HG02678 (cell line): ENCODE measurements at regions not wholly inside any gene's neighbourhood (a gene's known extent, or its start where the extent isn't known, plus 50 kb on each side); places are given as distances from the start of the nearest gene placed in this dataset.

Experiments used
- ATAC-seq: cut with Tn5 transposase; IDR thresholded peaks from one replicate; pipeline ENCODE4 v1.9.1; 2021; ENCODE audit warnings: mild to moderate bottlenecking, moderate library complexity; ENCODE audit not compliant: unreplicated experiment

GRCh38 chr3:116920826-116921610 lies 211.4 kb downstream of the TUSC7 start:
- no peak for ATAC-seq

DNA sequence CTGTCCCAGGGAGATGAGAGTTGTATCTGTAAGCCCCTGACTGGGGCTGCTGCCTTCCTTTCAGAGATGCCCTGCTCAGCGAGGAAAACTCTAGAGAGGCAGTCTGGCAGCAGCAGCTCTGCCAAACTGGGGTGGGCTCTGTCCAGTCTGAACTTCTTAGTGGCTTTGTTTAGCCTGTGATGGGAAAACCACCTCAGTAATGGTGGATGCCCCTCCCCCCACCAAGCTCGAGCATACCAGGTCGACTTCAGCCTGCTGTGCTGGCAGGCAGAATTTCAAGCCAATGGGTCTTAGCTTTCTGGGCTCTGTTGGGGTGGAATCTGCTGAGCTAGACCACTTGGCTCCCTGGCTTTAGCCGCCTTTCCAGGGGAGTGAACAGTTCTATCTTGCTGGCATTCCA lies 218.3 kb downstream of the TUSC7 start:
- ATAC-seq: no peak

GRCh38 chr3:116929505-116930222 lies 220.1 kb downstream of the TUSC7 start:
- no peak for ATAC-seq

DNA sequence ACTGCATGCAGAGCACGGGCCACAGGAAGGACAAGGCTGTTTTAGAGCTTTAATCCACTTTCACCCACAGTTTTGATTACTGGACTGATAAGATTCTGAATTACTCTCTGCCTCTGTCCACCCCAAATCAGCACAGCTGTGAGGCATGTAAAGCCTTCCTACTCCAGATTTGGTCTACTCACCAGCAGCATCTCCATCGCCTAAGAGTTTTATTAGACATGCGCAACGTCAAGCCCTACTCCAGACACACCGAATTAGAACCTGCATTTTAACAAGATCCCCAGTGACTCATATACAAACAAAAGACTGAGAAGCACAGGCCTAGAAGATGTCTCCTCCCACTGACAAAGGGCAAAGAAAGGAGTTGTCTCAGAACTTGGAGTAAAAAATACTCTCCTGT lies 221.2 kb downstream of the TUSC7 start:
- no peak for ATAC-seq

DNA sequence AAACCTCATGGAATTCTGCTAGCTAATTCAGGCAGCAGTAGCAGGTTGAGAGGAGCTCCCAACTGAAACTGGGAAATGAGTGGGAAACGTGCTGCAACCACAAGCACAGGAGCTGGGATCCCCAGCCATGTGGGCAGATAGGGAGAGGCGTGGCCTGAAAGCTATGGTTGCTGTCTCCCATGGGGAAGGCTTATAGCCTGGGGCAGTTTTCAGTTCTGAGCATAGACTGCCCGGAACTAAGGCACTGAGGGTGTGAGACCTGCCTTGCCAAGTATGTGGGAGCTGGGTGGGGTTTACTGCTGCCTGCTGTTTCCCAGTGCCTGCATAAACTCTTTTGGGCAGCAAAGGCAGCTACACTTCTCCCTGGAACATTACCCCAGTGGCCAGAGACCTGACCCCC lies 229.5 kb downstream of the TUSC7 start:
- ATAC-seq: no peak

- no peak for ATAC-seq
These were observed 230.0 kb downstream of the TUSC7 start for GRCh38 chr3:116939550-116939949.

- ATAC-seq: no peak
These were observed 231.1 kb downstream of the TUSC7 start for GRCh38 chr3:116940719-116941118.

DNA sequence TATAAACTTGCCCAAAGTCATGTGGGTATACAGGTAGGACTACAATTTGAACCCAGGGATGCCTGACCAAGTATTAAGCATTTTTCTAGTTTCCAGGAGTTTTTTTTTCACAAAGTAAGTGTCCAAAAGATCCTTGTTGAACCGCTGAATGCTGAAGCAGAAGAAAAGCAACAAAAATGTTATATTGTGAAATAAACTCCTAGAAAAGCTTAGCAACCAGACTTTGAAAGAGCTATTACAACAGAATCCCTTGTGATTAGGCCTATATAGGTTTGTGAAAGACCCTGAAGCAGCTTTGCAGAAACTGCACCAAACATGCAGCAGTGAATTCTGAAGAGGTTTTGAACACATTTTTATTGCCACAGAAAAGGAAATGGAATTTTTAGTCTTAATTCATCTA lies 236.8 kb downstream of the TUSC7 start:
- no peak for ATAC-seq

- ATAC-seq: no peak
These were observed 237.6 kb downstream of the TUSC7 start for GRCh38 chr3:116947148-116947547.

DNA sequence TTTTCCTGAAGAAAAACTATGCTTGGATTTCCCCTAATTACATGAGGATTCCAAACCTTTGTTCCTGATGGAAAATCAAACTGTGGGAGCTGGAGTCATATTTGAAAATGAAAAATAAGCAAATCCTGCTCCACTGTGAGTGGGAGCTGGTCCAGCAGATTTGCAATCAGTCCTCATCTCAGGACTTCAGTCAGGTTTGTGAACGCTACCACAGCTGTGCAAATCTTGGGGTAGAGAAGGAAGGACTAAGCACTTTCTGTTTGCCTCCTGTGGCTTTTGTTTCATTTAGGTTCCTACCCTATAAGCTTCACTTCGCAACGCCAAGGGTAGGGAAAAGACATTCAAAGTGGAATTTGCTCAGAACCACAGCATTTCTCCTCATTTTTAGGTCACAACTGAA lies 238.2 kb downstream of the TUSC7 start:
- no peak for ATAC-seq

DNA sequence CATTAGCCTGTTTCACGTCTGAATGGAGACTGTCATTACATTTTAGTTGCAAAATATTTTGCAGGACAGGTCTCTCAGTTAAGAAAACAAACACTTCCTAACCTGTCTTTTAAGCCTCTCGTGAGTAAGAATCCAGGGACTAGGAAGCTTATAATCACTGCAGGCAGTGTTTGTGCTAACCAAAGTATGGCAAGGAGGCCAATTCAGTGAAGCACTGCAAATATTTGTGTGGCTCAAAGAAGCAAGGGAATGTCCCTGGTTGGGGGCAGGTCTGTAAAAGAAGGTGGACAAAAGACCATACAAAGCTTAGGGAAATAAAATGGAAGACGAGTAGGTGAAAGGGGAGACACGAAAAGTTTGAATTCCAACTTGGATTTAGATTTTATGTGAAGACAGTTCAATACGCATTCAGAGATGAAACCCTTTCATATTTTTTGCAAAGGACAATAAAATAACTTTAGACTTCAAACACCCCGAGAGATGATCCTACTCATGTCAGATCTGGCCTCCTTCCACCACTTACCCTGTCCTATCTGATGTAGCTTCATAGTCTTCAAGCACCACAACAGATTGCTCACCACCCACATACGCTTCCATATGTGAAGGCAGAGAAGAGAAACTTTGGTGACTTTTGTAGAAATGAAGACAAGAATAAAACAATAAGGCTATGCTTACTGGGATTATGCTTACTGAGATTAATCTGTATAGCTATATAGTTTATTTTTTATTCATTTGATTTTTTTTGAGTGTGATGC lies 240.9 kb downstream of the TUSC7 start:
- ATAC-seq: no peak

- ATAC-seq: no peak
These were observed 242.0 kb downstream of the TUSC7 start for GRCh38 chr3:116951610-116952009.

DNA sequence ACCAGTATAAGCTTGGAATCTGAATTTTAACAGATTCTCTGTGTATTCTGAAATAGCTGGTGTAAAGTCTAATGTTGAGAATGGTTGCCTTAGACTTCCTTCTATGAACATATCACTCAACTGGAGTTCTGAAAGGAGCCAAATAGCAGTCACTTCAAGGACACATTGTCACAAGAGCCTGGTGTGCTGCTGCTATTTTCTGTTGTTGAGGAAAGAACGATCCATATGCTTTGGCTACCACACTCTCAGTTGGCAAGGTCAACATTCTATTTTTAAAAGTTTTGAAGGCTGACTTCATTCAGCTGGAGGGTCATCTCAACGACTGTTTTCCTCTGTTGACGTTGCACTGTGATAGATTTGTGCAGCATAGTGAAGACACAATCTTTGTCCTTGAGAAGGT lies 248.7 kb downstream of the TUSC7 start:
- ATAC-seq: no peak

- no peak for ATAC-seq
These were observed 251.5 kb downstream of the TUSC7 start for GRCh38 chr3:116961106-116961505.

DNA sequence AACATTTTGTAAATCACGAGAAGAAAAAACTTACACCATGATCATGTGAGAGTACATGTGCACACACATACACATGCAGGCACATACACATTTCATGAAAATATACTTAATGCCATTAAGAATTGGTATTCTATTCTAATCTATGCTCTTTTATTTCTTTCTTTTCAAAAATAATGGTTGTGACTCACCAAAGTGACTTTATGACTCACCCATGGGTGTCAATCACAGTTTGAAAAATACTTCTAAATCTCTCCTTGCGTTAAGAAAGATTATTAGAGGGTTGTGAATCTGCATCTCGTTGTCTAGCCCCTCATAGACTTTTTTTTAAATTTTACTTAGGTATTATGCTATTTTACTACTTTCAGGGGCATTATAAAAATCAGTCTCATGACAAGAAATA lies 254.2 kb downstream of the TUSC7 start:
- no peak for ATAC-seq

DNA sequence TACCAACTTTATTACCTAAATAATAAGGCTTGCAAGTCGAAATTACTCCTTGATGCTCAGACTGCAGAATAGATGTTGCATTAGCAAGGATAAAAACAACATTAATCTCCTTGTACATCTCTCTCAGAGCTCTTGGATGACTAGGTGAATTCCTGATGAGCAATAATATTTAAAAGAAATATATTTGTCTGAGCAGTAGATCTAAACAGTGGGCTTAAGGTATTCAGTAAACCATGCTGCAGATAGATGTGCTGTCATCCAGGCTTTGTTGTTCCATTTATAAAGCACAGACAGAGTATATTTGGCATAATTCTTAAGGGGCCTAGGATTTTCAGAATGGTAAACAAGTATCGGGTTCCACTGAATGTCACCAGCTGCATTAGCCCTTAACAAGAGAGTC lies 257.1 kb downstream of the TUSC7 start:
- no peak for ATAC-seq

DNA sequence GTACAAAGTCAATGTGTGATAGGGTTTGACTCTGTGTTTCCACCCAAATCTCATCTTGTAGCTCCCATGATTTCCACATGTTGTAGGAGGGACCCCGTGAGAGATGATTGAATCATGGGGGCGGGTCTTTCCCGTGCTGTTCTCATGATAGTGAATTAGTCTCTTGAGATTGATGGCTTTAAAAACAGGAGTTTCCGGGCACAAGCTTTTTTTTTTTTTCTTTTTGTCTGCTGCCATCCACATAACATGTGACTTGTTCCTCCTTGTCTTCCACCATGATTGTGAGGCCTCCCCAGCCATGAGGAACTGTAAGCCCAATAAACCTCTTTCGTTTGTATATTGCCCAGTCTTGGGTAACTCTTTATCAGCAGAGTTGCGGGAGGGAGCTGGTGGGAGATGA lies 259.6 kb downstream of the TUSC7 start:
- ATAC-seq: no peak

GRCh38 chr3:116969646-116970045 lies 260.1 kb downstream of the TUSC7 start:
- ATAC-seq: no peak

GRCh38 chr3:116971531-116971930 lies 262.0 kb downstream of the TUSC7 start:
- ATAC-seq: no peak

GRCh38 chr3:116974702-116975101 lies 265.1 kb downstream of the TUSC7 start:
- no peak for ATAC-seq

GRCh38 chr3:116977441-116977840 lies 267.9 kb downstream of the TUSC7 start:
- no peak for ATAC-seq

- ATAC-seq: no peak
These were observed 270.5 kb downstream of the TUSC7 start for GRCh38 chr3:116980099-116980498.
